Tibial nerve (tissue), 4 donors: ENCODE measurements at regions not wholly inside any gene's neighbourhood (a gene's known extent, or its start where the extent isn't known, plus 50 kb on each side); places are given as distances from the start of the nearest gene placed in this dataset.

Experiments
- EP300 ChIP-seq, 2 donors: sonication (generic); formaldehyde crosslinking; IDR thresholded peaks; one replicate each; pipeline ENCODE4 v1.6.1; 2017; ENCODE audit warnings: antibody characterized with exemption in 2 of 2, mild to moderate bottlenecking in 1 of 2
- POLR2A ChIP-seq, 2 donors: fragments of 450-650 bp; IDR thresholded peaks; one replicate each; pipeline ENCODE4 v1.6.1; 2017; ENCODE audit warnings: antibody characterized with exemption in 2 of 2, mild to moderate bottlenecking in 2 of 2, moderate library complexity in 2 of 2
- TF ChIP-seq, protein P1 (sequence below), 5 experiments: fragments of 200-600 bp in 3 of 5; fragments of 450-650 bp in 2 of 5; sonication (generic) in 3 of 5; IDR thresholded peaks; one replicate each; pipeline ENCODE4 v1.5.1; 2016 to 2019; ENCODE audit warnings: antibody characterized with exemption in 5 of 5, mild to moderate bottlenecking in 3 of 5, moderate library complexity in 2 of 5

DNA sequence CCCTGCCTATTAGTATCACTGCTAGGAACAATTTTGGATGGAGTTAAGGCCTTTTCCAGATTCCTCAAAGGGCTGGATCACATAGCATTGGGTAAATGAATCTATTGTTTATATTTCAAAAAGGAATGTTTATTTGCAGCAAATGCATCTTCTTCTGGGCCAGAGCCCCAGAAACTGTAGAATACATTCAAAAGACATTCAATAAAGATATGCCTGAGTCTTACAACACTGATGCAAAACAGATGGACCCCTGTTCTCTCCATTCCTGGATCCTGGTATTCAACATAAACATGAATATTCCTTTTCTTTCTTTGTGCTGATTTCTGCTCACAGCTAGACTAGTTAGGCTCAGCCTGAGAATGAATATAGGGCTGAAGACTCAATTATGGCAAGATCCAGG is 227.2 kb upstream of the KLHL29 start:
- TF ChIP-seq, protein P1, sequence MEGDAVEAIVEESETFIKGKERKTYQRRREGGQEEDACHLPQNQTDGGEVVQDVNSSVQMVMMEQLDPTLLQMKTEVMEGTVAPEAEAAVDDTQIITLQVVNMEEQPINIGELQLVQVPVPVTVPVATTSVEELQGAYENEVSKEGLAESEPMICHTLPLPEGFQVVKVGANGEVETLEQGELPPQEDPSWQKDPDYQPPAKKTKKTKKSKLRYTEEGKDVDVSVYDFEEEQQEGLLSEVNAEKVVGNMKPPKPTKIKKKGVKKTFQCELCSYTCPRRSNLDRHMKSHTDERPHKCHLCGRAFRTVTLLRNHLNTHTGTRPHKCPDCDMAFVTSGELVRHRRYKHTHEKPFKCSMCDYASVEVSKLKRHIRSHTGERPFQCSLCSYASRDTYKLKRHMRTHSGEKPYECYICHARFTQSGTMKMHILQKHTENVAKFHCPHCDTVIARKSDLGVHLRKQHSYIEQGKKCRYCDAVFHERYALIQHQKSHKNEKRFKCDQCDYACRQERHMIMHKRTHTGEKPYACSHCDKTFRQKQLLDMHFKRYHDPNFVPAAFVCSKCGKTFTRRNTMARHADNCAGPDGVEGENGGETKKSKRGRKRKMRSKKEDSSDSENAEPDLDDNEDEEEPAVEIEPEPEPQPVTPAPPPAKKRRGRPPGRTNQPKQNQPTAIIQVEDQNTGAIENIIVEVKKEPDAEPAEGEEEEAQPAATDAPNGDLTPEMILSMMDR (IDR thresholded peaks at IDR 0.05) = no peak
- TF ChIP-seq EP300 (IDR thresholded peaks at IDR 0.05) (no peak), POLR2A (IDR thresholded peaks at IDR 0.05) (no peak)
